GM12801 (cell line): ENCODE measurements at regions not wholly inside any gene's neighbourhood (a gene's known extent, or its start where the extent isn't known, plus 50 kb on each side); places are given as distances from the start of the nearest gene placed in this dataset.

ENCODE experiments used
- CTCF ChIP-seq: IDR thresholded peaks from one replicate; pipeline ENCODE4 v1.5.1; 2011; ENCODE audit warnings: control low read depth; ENCODE audit not compliant: insufficient read length; ENCODE audit errors: extremely low read depth

- no peak for TF ChIP-seq CTCF
Observed at GRCh38 chr2:36262581-36262980, 93.0 kb upstream of the CRIM1 start.

GRCh38 chr2:36255863-36256262, 99.7 kb upstream of the CRIM1 start:
- no peak for TF ChIP-seq CTCF

- no peak for TF ChIP-seq CTCF
Observed at GRCh38 chr2:36253086-36253485, 102.5 kb upstream of the CRIM1 start.

GRCh38 chr2:36246320-36246990, 109.1 kb upstream of the CRIM1 start:
- no peak for TF ChIP-seq CTCF

GRCh38 chr2:36245651-36246050, 109.9 kb upstream of the CRIM1 start:
- TF ChIP-seq CTCF: no peak

- no peak for TF ChIP-seq CTCF
Observed at GRCh38 chr2:36238106-36238505, 117.5 kb upstream of the CRIM1 start.

- no peak for TF ChIP-seq CTCF
Observed at GRCh38 chr2:36235882-36236281, 119.7 kb upstream of the CRIM1 start.
